ENCODE measurements at regions not wholly inside any gene's neighbourhood (a gene's known extent, or its start where the extent isn't known, plus 50 kb on each side); places are given as distances from the start of the nearest gene placed in this dataset.
A peak's percentile ranks its signal among the peaks of the same experiment; 100 is the strongest.

- DNase-seq (ENCODE audit: low read depth) = no peak
Measured at GRCh38 chr15:88382482-88382983, 84.7 kb downstream of the MRPL46 start.

GRCh38 chr15:88378188-88378637 is 89.0 kb downstream of the MRPL46 start:
- DNase-seq (ENCODE audit: low read depth) = no peak

- DNase-seq (ENCODE audit: low read depth) = no peak
Measured at GRCh38 chr15:88377509-88377908, 89.7 kb downstream of the MRPL46 start.

- no peak for DNase-seq (ENCODE audit: low read depth)
Measured at GRCh38 chr15:88376574-88377174, 90.5 kb downstream of the MRPL46 start.

GRCh38 chr15:88375234-88375927 is 91.8 kb downstream of the MRPL46 start:
- no peak for DNase-seq (ENCODE audit: low read depth)

GRCh38 chr15:88365124-88365523 is 102.1 kb downstream of the MRPL46 start:
- DNase-seq (ENCODE audit: low read depth) = no peak

GRCh38 chr15:88348579-88349230 is 92.2 kb upstream of the NTRK3 start:
- DNase-seq (ENCODE audit: low read depth) = no peak

- DNase-seq (ENCODE audit: low read depth) = no peak
Measured at GRCh38 chr15:88345962-88346361, 89.4 kb upstream of the NTRK3 start.

- DNase-seq (ENCODE audit: low read depth) = no peak
Measured at GRCh38 chr15:88344786-88345185, 88.2 kb upstream of the NTRK3 start.

GRCh38 chr15:88342666-88343065 is 86.1 kb upstream of the NTRK3 start:
- DNase-seq (ENCODE audit: low read depth) = no peak

GRCh38 chr15:88341653-88342052 is 85.1 kb upstream of the NTRK3 start:
- no peak for DNase-seq (ENCODE audit: low read depth)

- no peak for DNase-seq (ENCODE audit: low read depth)
Measured at GRCh38 chr15:88341006-88341405, 84.5 kb upstream of the NTRK3 start.

GRCh38 chr15:88337993-88338392 is 81.5 kb upstream of the NTRK3 start:
- no peak for DNase-seq (ENCODE audit: low read depth)

- no peak for DNase-seq (ENCODE audit: low read depth)
Measured at GRCh38 chr15:88335074-88335473, 78.5 kb upstream of the NTRK3 start.

GRCh38 chr15:88334436-88334835 is 77.9 kb upstream of the NTRK3 start:
- DNase-seq (ENCODE audit: low read depth) = no peak

GRCh38 chr15:88331291-88331690 is 74.8 kb upstream of the NTRK3 start:
- peak; percentile 54 for DNase-seq (ENCODE audit: low read depth)

GRCh38 chr15:88326924-88327323 is 70.4 kb upstream of the NTRK3 start:
- no peak for DNase-seq (ENCODE audit: low read depth)

GRCh38 chr15:88324741-88325065 is 68.2 kb upstream of the NTRK3 start:
- no peak for DNase-seq (ENCODE audit: low read depth)

GRCh38 chr15:88323976-88324740 is 67.6 kb upstream of the NTRK3 start:
- no peak for DNase-seq (ENCODE audit: low read depth)

- no peak for DNase-seq (ENCODE audit: low read depth)
Measured at GRCh38 chr15:88323468-88323867, 66.9 kb upstream of the NTRK3 start.

GRCh38 chr15:88322461-88322860 is 65.9 kb upstream of the NTRK3 start:
- DNase-seq (ENCODE audit: low read depth) = no peak

GRCh38 chr15:88321271-88321670 is 64.7 kb upstream of the NTRK3 start:
- no peak for DNase-seq (ENCODE audit: low read depth)

- DNase-seq (ENCODE audit: low read depth) = no peak
Measured at GRCh38 chr15:88316586-88316985, 60.0 kb upstream of the NTRK3 start.
